ENCODE measurements at regions not wholly inside any gene's neighbourhood (a gene's known extent, or its start where the extent isn't known, plus 50 kb on each side); places are given as distances from the start of the nearest gene placed in this dataset.

- TF ChIP-seq RAD21 (IDR thresholded peaks at IDR 0.05; ENCODE audit: low read depth) (no peak), EP300 (IDR thresholded peaks at IDR 0.05; ENCODE audit: borderline replicate concordance) (no peak), YY1 (IDR thresholded peaks at IDR 0.05; ENCODE audit: low read depth) (no peak), MAX (IDR thresholded peaks at IDR 0.05) (no peak), NFIC (IDR thresholded peaks at IDR 0.05) (no peak), EGR1 (IDR thresholded peaks at IDR 0.05) (no peak)
Measured at GRCh38 chr18:31252522-31252921, 65.4 kb upstream of the DSG1 start.
